ENCODE measurements at regions not wholly inside any gene's neighbourhood (a gene's known extent, or its start where the extent isn't known, plus 50 kb on each side); places are given as distances from the start of the nearest gene placed in this dataset.

DNA sequence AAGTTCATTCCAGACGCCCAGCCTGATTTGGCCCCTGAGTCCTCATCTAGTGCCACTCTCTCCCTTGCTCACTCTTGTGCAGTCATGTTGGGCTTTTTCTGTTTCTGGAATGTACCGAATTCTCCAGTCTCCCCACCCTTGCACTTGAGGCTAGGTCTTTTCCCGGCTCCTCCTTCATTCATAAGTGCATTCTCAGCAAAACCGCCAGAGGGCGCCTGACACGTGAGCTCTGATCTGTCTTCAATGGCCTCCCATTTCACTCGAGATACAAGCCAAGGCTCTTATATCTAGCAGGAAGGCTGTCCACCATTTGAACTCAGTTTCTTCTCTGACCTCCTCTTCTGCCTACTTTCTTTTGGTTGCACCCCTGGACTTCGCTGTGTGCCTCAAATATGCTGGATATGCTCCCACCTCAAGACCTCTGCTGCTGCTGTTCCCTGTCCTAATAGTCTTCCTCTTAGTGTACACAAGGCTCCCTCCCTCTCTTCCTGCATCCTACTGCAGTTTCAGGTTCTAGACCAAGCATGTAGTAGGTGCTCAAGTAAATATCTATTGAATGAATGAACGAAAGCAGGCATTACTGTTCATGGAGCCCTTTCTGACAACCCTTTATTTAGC lies 568.1 kb upstream of the WWC1 start:
- DNase-seq (ENCODE audit: low spot score): peak; percentile 75
- peak; percentile 75 for TF ChIP-seq CTCF (IDR thresholded peaks at IDR 0.05; ENCODE audit: extremely low read depth, missing control alignments)

DNA sequence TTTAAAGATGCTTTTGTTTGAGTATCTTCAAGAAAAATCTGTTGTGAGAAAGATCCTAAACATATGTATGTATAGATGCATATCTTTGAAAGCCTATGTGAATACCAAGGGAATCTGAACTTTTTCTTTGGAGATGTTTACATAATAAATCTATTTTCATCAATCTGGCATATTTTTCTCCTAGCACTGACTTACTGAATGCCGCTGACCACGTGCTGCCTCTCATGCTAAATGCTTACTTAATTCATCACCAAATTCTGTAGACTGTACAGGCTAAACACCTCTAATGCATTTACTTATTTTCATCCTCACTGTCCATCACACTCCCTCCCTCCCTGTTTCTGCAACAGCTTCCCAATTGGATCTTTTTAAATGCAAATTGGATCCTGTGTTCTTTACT lies 566.2 kb upstream of the WWC1 start:
- no peak for DNase-seq (ENCODE audit: low spot score)
- no peak for TF ChIP-seq CTCF (IDR thresholded peaks at IDR 0.05; ENCODE audit: extremely low read depth, missing control alignments)

GRCh38 chr5:167725741-167726140 lies 565.7 kb upstream of the WWC1 start:
- no peak for DNase-seq (ENCODE audit: low spot score)
- TF ChIP-seq CTCF (IDR thresholded peaks at IDR 0.05; ENCODE audit: extremely low read depth, missing control alignments): no peak

DNA sequence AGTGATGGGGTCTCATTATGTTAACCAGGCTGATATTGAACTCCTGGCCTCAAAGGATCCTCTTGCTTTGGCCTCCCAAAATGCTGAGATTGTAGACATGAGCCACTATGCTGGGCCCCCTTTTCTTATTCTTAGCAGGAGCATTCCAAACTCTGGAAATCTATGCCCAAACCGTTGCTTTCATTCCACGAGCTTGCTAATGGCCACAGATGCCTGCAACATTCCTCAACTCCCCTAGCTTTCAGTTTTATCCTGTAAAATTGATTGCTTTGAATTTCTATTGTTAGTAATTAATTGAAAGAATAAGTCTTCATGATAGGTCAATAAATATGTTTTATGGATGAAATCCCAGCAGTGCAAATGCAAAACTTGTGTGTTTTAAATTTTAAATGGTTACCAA lies 564.8 kb upstream of the WWC1 start:
- no peak for TF ChIP-seq CTCF (IDR thresholded peaks at IDR 0.05; ENCODE audit: extremely low read depth, missing control alignments)
- DNase-seq (ENCODE audit: low spot score): no peak

DNA sequence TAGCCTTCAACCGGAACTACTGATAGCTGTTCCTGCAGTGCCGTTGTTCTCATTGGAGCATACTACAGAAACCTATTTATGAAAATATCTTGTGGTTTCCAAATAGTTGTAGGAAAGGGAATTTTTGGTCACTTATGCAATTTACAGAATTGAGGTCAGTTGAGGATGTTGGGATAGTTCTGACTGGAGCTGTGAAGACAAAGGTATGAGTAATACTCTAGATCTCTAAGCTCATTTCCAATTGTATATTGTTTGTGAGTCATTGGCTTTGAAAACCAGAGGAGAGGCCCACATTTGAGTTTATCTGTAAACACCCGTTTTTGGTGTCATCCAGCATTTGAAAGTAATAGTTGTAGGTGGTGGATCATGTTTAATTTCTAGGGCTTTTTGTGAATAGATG lies 561.3 kb upstream of the WWC1 start:
- no peak for DNase-seq (ENCODE audit: low spot score)
- TF ChIP-seq CTCF (IDR thresholded peaks at IDR 0.05; ENCODE audit: extremely low read depth, missing control alignments): no peak

DNA sequence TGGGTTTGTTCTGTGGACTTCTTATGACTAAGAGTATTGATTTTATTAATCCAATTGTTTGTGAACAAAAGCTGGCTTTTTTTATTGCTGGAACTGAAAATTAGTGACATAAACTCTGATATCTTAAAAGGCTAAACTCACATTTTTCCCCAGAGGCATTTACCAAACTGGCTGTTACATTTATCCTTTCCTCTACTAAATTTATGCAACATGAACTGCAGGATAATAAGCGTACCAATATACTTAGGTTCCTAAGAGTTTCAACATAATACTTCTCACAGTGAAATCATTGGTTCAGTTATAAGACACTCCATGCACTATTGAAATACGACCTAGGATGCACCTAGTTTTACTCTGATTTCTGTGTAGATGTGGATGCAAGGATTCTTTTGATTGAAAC lies 560.8 kb upstream of the WWC1 start:
- no peak for TF ChIP-seq CTCF (IDR thresholded peaks at IDR 0.05; ENCODE audit: extremely low read depth, missing control alignments)
- DNase-seq (ENCODE audit: low spot score): no peak

DNA sequence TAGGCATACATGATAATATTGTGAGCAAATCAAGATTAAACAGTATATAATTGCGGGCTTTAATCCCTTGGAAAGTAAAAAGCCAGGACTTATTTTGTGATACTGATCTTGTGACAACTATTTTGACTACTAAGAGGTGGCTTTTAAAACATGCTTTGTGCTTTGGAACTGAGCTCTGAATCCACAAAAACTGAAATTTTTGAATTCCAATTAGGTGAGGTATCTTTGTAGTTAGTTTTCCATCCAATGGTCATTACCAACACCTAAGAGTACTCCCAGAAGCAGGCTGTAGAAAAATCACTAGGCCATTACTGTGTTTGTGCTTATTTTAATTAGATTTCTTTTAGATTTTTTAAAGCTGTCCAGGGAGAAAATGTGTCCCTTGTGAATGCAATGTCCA lies 559.5 kb upstream of the WWC1 start:
- no peak for TF ChIP-seq CTCF (IDR thresholded peaks at IDR 0.05; ENCODE audit: extremely low read depth, missing control alignments)
- no peak for DNase-seq (ENCODE audit: low spot score)
